Activated CD4-positive, alpha-beta T cell treated with anti-CD3 and anti-CD28 coated beads for 4 hours (primary cell): ENCODE measurements at regions not wholly inside any gene's neighbourhood (a gene's known extent, or its start where the extent isn't known, plus 50 kb on each side); places are given as distances from the start of the nearest gene placed in this dataset.

Experiments used
- DNase-seq, 2 donors: peaks; one replicate each; pipeline ENCODE4 v3.0.0-alpha.2; 2020

DNA sequence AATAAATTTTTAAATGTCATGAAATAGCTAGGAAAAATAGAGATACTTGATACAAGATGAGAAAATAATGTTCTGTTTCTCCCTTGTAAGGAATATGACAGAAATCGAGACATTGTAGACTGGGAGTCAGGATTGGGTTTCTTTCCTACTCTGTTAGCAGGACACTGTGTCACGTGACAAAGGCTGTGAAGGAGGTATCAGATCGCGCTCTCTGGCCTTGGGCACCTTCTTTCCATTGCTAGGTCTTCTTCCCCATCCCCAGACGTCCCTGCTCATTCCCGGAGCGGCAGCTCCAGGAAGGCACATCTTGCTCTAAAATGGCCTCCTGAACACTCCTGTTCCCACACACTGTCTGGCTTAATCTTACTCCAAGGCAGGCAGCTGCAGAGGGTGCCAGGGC lies 133.4 kb downstream of the TM9SF2 start:
- DNase-seq, result no peak

DNA sequence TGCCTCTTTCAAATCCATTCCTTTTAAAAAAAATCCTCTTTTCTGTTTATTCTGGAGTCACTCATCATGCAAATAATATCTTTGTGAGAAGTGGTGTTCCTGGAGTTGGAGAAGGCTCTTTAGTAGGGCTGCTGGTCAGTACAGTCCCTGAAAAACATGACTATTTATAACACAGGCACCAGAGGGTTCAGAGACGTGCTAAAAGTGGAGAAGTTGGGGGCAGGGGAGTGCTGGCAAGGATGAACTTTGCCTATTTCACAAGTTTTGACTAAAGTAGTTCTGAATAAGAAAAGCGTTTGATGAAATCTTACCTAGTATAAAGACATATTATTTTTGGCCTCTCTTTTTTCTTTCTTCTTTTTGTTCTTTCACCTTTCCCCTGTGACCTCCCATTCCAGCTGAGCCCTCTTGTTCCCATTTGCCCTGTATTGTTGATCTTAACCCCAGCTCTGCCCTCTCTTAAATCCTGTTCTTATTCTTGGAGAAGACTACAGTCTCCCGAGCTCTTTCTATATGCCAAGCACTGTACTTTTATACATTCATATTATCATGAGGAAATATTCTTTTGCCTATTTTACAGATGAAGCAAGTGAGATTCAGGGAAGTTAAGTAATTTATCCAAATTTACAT lies 129.1 kb downstream of the TM9SF2 start:
- DNase-seq, result no peak

DNA sequence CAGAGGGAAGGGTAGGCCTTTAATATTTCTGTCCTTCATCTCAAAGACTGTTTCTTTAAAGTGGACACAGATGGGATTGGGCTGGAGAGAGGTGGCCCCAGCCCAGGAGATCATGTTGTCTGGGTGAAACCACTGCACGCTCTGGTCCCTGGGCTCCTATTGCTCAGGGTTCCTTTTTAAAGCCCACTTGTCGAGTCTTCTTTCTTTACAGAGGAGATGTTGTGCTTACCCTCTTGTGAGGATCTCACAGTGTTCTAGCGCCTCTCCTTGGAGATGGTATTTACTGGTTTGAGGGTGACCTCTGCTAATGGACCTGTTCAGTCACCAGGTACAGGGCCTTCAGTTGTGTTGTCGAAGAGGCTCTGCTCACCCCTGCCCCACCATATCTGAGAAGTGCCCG lies 128.4 kb downstream of the TM9SF2 start:
- no peak for DNase-seq

DNA sequence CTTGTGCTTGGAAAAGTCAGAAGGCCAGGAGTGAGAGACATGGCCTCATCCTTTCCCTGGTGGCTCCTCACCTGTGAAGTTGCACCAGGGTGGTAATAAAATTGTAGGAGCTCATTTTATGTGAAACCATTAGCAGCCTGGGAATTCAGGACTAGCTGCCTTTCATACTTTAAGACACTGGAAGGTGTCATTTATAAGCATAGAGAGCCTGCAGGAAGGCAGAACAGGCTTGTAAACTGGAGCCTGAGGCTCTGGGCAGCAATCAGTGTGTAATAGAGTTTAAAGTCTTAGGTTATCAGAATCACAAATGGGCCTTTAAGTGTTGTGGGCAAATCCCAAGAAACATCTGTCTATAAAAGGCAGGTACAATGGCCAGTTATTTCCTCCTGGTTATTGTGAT lies 127.2 kb downstream of the TM9SF2 start:
- DNase-seq, result no peak

DNA sequence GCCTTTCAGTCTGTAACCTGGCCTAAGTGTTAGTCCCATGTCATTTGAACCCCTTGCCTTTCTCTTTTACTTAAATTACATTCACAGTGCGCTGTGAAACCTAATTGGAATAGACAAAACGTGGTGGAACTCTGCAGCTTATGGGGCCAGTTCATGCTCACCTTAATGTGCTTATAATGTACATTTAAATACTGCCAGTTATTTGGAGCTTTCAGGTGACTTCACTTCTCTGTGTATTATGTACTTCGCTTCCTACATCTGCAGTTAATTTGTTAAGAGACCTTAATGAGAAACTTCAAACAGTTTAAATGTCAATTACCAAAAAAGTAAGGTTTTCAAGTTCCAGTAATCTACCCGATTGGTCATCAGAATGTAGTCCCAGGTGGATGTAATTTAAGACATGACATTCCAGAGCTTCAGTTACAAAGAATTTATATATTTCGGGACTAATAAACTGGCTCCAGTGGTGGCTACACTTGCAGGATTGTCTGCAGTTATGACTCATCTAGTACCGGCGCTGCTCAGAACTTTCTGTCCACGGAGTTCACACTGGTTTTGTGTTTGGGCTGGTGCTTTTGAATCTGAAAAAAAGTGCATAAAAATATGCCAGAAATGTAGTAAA lies 125.3 kb downstream of the TM9SF2 start:
- no peak for DNase-seq

DNA sequence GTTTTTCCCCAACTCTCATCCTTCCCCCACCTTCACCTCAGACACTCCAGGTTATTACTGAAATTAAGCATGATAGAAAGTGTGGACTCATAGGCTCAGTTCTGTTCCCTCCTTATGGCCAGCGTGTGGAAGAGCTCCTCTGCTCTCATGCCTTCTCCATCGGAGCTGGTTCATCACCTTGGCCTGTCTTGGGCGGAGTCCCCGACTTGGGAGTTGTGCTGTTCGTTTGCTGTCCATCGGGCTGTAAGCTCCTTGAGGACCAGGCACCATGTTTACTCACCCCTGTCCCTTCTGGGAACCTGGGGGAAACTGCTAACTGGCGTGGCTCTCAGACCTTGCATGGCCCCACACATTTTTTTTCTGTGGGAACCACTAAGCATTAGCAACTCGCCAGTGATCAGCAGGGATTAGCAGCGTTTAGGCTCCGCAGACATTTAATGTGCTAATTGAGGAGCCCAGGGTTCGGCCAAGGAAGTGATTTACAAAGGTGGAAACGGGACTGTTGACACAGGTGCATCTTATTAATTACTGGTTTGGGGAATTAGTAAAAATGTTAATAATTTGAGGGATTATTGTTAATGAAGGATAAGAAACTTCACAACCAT lies 123.8 kb downstream of the TM9SF2 start:
- DNase-seq, result no peak

DNA sequence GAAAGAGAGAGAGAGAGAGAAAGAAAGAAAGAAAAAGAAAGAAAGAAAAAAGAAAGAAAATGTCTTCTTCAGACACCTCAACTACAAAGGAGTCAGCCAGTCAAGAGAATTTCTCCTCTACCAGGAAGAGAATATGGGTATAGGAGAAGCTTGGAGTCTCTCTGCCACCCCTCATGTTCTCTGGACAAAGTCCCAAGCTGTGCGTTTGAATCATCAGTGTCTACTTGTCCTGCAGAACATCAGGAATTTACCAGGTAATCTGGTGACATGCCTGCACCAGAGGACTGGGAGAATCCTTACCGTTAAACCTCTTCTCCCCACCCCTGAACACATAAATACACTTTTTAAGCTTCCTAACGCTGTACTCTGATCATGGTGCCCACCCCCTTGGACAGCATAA lies 119.5 kb downstream of the TM9SF2 start:
- no peak for DNase-seq

DNA sequence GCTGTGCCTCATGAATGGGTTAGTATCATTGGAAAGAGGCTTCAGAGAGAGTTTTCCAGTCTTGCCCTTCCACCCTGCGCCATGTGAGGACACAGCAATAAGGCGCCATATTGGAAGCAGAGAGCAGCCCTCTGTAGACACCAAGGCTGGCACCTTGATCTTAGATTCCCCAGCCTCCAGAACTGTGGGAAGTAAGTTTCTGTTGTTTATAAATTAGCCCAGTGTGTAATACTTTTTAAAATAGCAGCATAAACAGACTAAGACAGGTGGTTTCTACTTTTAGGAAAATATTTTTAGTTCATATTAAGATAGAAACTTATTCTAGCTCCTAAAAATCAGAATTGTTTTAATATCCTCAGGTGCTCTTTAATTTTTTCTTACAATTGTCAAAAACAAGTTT lies 117.9 kb downstream of the TM9SF2 start:
- no peak for DNase-seq

DNA sequence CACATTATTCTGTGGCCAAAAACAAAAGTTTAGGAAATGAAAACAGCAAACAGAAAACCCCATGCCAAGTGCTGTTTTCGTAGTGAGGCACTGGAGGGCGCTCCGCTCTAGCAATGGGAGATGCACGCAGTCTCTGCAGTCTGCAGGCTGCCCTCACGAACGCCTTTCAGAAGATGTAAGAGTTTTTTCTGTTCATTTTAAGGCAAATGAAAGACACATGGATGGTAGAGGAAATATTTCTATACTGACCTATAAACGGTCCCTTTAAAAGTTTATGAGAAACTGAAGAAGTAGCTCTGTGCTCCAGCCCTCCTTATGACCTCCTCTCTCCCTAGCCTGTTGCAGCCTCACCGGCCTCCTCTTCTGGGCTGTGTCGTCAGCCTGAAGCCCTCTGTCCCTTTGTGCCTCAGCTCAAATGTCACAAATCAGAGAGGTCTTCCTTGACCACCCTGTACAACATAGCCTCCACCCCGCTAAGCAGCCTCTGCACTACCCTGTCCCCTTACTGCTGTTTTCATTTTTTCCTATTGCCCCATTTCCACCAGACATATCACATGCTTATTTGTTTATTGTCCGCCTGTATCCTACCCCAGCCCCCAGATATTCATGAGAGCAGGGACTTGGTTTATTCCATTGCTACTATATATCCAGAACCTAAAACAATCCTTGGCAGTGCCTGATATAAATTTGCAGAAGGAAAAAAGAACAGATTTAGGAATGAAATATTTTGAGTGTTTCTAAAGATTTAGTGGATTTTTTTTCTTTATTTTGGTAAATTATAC lies 116.4 kb downstream of the TM9SF2 start:
- DNase-seq, result peak in 1 of 2 donors; percentile 20

DNA sequence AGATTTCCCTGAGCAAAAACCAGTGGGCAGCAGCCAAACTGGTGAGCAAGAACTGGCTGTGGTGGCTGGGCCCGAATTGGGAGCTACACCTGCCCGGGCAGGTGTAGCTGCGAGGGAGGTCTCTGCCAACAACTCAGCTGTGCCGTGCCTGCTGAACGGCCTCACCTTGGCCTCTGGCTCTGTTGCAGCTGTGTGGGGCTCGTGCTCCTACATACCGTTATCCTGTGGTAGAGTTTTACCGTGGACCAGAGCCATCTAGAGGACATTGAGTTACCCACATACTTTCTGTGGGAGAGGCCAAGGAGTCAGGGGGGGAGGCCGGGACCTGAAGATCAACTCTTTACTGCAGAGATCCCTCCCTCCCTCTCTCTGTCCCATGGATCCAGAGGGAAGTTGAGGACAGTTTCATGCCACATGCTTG lies 113.2 kb downstream of the TM9SF2 start:
- DNase-seq, result peak in 1 of 2 donors; percentile 21
